Keratinocyte (primary cell): ENCODE measurements at regions not wholly inside any gene's neighbourhood (a gene's known extent, or its start where the extent isn't known, plus 50 kb on each side); places are given as distances from the start of the nearest gene placed in this dataset.

Experiments used
- CTCF ChIP-seq, 3 experiments: IDR thresholded peaks in 1 of 3; conservative IDR thresholded peaks in 1 of 3; optimal IDR thresholded peaks in 1 of 3; 2 replicates in 2 of 3; 3 replicates in 1 of 3; pipeline versions ENCODE3 to v1.5.1; 2011; ENCODE audit warnings: low read length in 3 of 3, mild to moderate bottlenecking in 3 of 3, moderate library complexity in 2 of 3, control low read depth in 1 of 3, inconsistent platforms in 1 of 3; ENCODE audit not compliant: insufficient read depth in 2 of 3; ENCODE audit errors: extremely low read depth in 1 of 3
- EZH2 ChIP-seq: IDR thresholded peaks from one replicate; pipeline ENCODE4 v1.6.1; 2012; ENCODE audit warnings: inconsistent platforms, mild to moderate bottlenecking, low read length, moderate library complexity

DNA sequence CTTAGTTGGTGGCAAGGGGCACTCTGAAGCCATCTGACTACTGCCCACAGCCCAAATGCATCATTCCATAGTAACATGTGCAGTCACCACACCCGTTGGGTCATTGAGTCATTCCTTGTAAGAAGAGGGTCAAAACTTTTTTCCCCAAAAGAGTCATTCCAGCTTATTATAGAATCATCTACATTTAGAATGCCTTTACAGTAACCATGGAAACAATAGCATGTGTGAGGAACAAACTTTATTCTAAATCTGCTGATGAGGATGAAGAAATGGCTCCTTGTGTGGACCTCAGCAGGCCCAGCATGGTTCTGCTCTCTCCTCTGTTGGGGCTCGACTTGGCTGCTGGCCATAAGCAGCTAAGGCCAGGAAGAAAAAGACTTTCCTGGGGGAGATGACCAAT, 111.2 kb upstream of the PTPRT start:
- TF ChIP-seq CTCF (optimal IDR thresholded peaks at IDR 0.05 in 1 of 3, IDR thresholded peaks at IDR 0.05 in 1 of 3, conservative IDR thresholded peaks at IDR 0.05 in 1 of 3; ENCODE audit: extremely low read depth in 1 of 3, insufficient read depth in 2 of 3, low read length in 3 of 3) (no peak), EZH2 (no peak)
